Mesodermal cell (in vitro differentiated cells): ENCODE measurements at regions not wholly inside any gene's neighbourhood (a gene's known extent, or its start where the extent isn't known, plus 50 kb on each side); places are given as distances from the start of the nearest gene placed in this dataset.

Experiments used
- H3K27ac ChIP-seq: 2 replicates; pipeline ENCODE4 v1.7.0; 2013; ENCODE audit warnings: mild to moderate bottlenecking, low read depth, low read length, moderate library complexity; ENCODE audit not compliant: severe bottlenecking
- H3K36me3 ChIP-seq: 2 replicates; pipeline ENCODE4 v1.7.1; 2013; ENCODE audit warnings: mild to moderate bottlenecking, low read length, moderate library complexity; ENCODE audit not compliant: control insufficient read depth, insufficient read depth
- H3K4me1 ChIP-seq: one replicate; pipeline ENCODE4 v1.7.1; 2013; ENCODE audit warnings: mild to moderate bottlenecking, low read length; ENCODE audit not compliant: insufficient read depth, control insufficient read depth, poor library complexity, severe bottlenecking
- H3K4me3 ChIP-seq: 2 replicates; pipeline ENCODE4 v1.7.0; 2013; ENCODE audit warnings: low read length, control low read depth, mild to moderate bottlenecking; ENCODE audit not compliant: insufficient read depth, poor library complexity, severe bottlenecking; ENCODE audit errors: extremely low read depth
- H3K9me3 ChIP-seq: 2 replicates; pipeline ENCODE4 v1.7.1; 2013; ENCODE audit warnings: mild to moderate bottlenecking, low read length, moderate library complexity; ENCODE audit not compliant: control insufficient read depth
- WGBS, 2 experiments: methylation state at CpG; one replicate each; pipeline ENCODE4 v1.1.5; 2013; ENCODE audit warnings: missing lambda C conversion rate in 2 of 2; ENCODE audit not compliant: insufficient coverage in 2 of 2; 5-methylcytosine and 5-hydroxymethylcytosine counted together

- Histone ChIP-seq H3K9me3 (no peaks in the 10 kb centered on the region), H3K27ac (no peak overlapping the region), H3K36me3 (no peaks in the 10 kb centered on the region), H3K4me1 (no peaks in the 10 kb centered on the region), H3K4me3 (no peak overlapping the region)
- WGBS, 2 experiments: 80 to 88% methylated on average over 12 of the region's 15 CpGs
These were observed 138.6 kb upstream of the AJAP1 start for GRCh38 chr1:4515727-4516289.

- 92 to 95% methylated on average over 7 of the region's 7 CpGs for WGBS, 2 experiments
- no peaks in the 10 kb centered on the region for H3K36me3 ChIP-seq
- H3K27ac ChIP-seq: no peak overlapping the region
- no peaks in the 10 kb centered on the region for H3K9me3 ChIP-seq
- H3K4me3 ChIP-seq: no peak overlapping the region
- H3K4me1 ChIP-seq: no peaks in the 10 kb centered on the region
These were observed 137.8 kb upstream of the AJAP1 start for GRCh38 chr1:4516596-4516995.

DNA sequence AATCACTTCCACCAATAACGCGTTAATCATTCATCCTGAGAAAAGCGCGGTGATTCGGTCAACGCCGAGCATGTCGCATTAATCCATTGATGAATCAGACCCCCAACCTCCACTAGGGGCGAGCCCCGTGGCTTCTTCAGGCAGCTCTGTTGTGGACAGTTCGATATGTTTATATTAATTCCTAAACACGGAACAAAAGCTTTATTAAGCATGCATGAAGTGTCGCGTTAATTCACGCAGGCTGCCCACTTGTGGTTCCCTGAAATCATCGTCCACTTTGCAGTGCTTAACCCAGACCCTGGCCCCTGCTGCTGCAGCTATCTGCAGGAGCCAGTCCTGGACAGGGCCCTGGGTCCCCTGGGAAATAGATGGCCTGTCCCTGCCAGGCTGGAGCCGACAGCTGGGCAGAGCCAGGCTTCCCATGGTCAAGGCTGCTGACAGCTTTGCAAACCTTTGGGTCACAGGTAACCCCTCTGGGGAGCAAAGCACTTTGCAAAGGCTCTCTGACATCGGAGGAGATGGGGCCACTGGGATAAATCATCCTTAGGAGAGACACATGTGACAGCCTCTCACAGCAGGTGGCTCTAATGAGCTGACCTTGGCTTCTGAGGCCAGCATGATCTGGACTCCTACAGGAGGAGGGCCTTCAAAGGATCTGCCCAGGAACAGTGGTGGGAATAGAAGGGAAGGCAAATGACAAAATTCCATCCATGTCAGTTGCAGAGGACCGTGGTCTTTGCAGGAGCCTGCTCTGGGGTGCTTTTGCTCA is 137.0 kb upstream of the AJAP1 start:
- Histone ChIP-seq H3K9me3 (no peaks in the 10 kb centered on the region), H3K4me1 (no peaks in the 10 kb centered on the region), H3K27ac (no peak overlapping the region), H3K36me3 (no peaks in the 10 kb centered on the region), H3K4me3 (no peak overlapping the region)
- WGBS, 2 experiments: 94 to 95% methylated on average over 18 of the region's 19 CpGs

DNA sequence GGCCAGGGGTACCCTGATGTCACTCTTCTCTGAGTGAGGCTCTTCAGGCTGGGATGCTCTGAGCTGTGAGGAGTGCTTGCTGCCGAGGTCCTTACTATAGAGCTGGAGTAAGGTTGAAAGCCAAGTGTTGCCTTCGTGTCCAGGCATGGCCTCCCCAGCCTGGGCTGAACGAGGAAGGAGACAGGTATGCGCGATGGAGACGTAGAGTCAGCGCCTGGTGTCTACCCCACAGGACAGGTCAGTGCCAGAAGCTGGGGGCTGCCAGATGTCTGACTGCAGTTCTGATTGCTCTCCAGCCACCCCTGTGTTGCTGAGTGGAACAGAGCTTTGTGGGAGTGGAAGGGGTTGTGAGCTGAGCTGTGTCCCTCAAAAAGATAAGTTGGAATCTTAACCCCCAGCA is 135.8 kb upstream of the AJAP1 start:
- WGBS, 2 experiments: 86 to 90% methylated on average over 6 to 7 of the region's 7 CpGs
- Histone ChIP-seq H3K36me3 (no peaks in the 10 kb centered on the region), H3K9me3 (no peaks in the 10 kb centered on the region), H3K27ac (no peak overlapping the region), H3K4me3 (no peak overlapping the region), H3K4me1 (no peaks in the 10 kb centered on the region)

- Histone ChIP-seq H3K27ac (no peak overlapping the region), H3K36me3 (no peaks in the 10 kb centered on the region), H3K9me3 (no peaks in the 10 kb centered on the region), H3K4me3 (no peak overlapping the region), H3K4me1 (no peaks in the 10 kb centered on the region)
- WGBS, 2 experiments: 87 to 96% methylated on average over 6 of the region's 6 CpGs
These were observed 134.5 kb upstream of the AJAP1 start for GRCh38 chr1:4519954-4520353.

DNA sequence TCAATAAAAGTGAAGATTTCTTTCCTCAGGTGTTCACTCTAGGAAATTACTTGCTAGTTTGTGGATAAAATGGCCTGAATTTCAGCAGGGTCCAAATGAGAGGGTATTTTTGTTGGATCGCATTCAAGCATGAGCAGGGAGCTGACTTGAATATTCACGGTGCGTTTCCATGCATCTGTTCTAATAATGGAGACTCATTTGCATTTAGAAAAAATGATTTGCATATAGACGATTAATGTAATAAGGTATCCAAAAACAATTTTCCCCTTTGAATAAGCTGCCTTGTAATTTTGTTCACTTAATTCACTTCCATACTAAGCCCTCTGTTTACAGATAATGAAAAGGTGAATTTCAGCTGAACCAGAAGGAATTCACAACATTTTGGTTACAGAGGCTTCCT is 130.9 kb upstream of the AJAP1 start:
- WGBS, 2 experiments: 80 to 88% methylated on average over 1 to 3 of the region's 4 CpGs
- Histone ChIP-seq H3K27ac (no peak overlapping the region), H3K4me3 (no peak overlapping the region), H3K36me3 (no peaks in the 10 kb centered on the region), H3K9me3 (no peaks in the 10 kb centered on the region), H3K4me1 (no peaks in the 10 kb centered on the region)

- WGBS, 2 experiments: 86 to 95% methylated on average over 5 to 6 of the region's 8 CpGs
- no peak overlapping the region for H3K4me3 ChIP-seq
- H3K27ac ChIP-seq: no peak overlapping the region
- no peaks in the 10 kb centered on the region for H3K9me3 ChIP-seq
- no peaks in the 10 kb centered on the region for H3K36me3 ChIP-seq
- no peaks in the 10 kb centered on the region for H3K4me1 ChIP-seq
These were observed 127.7 kb upstream of the AJAP1 start for GRCh38 chr1:4526747-4527146.

- Histone ChIP-seq H3K27ac (no peak overlapping the region), H3K4me3 (no peak overlapping the region), H3K36me3 (no peaks in the 10 kb centered on the region), H3K4me1 (no peaks in the 10 kb centered on the region), H3K9me3 (no peaks in the 10 kb centered on the region)
- WGBS, 2 experiments: 86 to 90% methylated on average over 18 of the region's 18 CpGs
These were observed 126.6 kb upstream of the AJAP1 start for GRCh38 chr1:4527819-4528218.

- no peak overlapping the region for H3K27ac ChIP-seq
- H3K4me3 ChIP-seq: no peak overlapping the region
- no peaks in the 10 kb centered on the region for H3K36me3 ChIP-seq
- H3K4me1 ChIP-seq: no peaks in the 10 kb centered on the region
- no peaks in the 10 kb centered on the region for H3K9me3 ChIP-seq
- 79 to 90% methylated on average over 7 to 8 of the region's 10 CpGs for WGBS, 2 experiments
These were observed 125.8 kb upstream of the AJAP1 start for GRCh38 chr1:4528590-4528989.

GRCh38 chr1:4529446-4530165 is 124.8 kb upstream of the AJAP1 start:
- no peak overlapping the region for H3K4me3 ChIP-seq
- H3K27ac ChIP-seq: no peak overlapping the region
- no peaks in the 10 kb centered on the region for H3K9me3 ChIP-seq
- H3K36me3 ChIP-seq: no peaks in the 10 kb centered on the region
- 75 to 80% methylated on average over 13 to 14 of the region's 14 CpGs for WGBS, 2 experiments
- no peaks in the 10 kb centered on the region for H3K4me1 ChIP-seq
